Adrenal gland (tissue), 9 donors: ENCODE measurements at regions not wholly inside any gene's neighbourhood (a gene's known extent, or its start where the extent isn't known, plus 50 kb on each side); places are given as distances from the start of the nearest gene placed in this dataset.

ENCODE experiments used
- DNase-seq, 7 donors: peaks; one replicate each; pipeline ENCODE4 v3.0.0-alpha.2; 2019 to 2020
- H3K27ac ChIP-seq, 5 donors: fragments of 200-600 bp; sonication (generic) in 4 of 5; 1 replicate in 3 of 5; 2 replicates in 2 of 5; pipeline versions ENCODE4 v1.5.1 to v1.8.0; 2016 to 2020; ENCODE audit warnings: mild to moderate bottlenecking in 1 of 5
- H3K27me3 ChIP-seq: fragments of 200-600 bp; 2 replicates; pipeline ENCODE4 v1.8.0; 2021
- H3K36me3 ChIP-seq, 2 donors: fragments of 200-600 bp; replicated peaks in 1 of 2; 1 replicate in 1 of 2; 2 replicates in 1 of 2; pipeline versions ENCODE4 v1.5.1 to v1.8.0; 2018 to 2022
- H3K4me1 ChIP-seq, 2 donors: fragments of 200-600 bp; replicated peaks in 1 of 2; 1 replicate in 1 of 2; 2 replicates in 1 of 2; pipeline versions ENCODE4 v1.5.1 to v1.8.0; 2018 to 2021
- H3K4me3 ChIP-seq, 4 donors: fragments of 200-600 bp; sonication (generic) in 3 of 4; one replicate each; pipeline ENCODE4 v1.5.1; 2016 to 2018
- H3K9me3 ChIP-seq, 3 donors: fragments of 200-600 bp; sonication (generic) in 1 of 3; replicated peaks in 1 of 3; 1 replicate in 2 of 3; 2 replicates in 1 of 3; pipeline versions ENCODE4 v1.5.1 to v1.8.0; 2016 to 2021
- POLR2A ChIP-seq, 2 donors: fragments of 450-650 bp; IDR thresholded peaks; one replicate each; pipeline ENCODE4 v1.6.1; 2017; ENCODE audit warnings: antibody characterized with exemption in 2 of 2, mild to moderate bottlenecking in 2 of 2, moderate library complexity in 1 of 2
- WGBS, 4 donors: extraction: QIAGEN DNeasy Blood & Tissue Kit in 2 of 4; methylation state at CpG; one replicate each; pipeline versions ENCODE4 v1.1.5 to v1.1.7; 2013 to 2017; 5-methylcytosine and 5-hydroxymethylcytosine counted together
- intact Hi-C, 2 donors: fragments of 100-400 bp; cut with DNase I; formaldehyde crosslinking; loops; one replicate each; pipeline versions ENCODE4 v1.14.1 to v1.15.0; 2022 to 2023
- TF ChIP-seq, protein P1 (sequence below), 6 experiments: fragments of 450-650 bp in 4 of 6; fragments of 200-600 bp in 2 of 6; sonication (generic) in 1 of 6; IDR thresholded peaks; 1 replicate in 5 of 6; 2 replicates in 1 of 6; pipeline versions ENCODE4 v1.5.1 to v1.8.0; 2016 to 2021; ENCODE audit warnings: antibody characterized with exemption in 6 of 6, mild to moderate bottlenecking in 2 of 6, moderate library complexity in 1 of 6
- donor health status: healthy with polysubstance abuse.
- donor health status: Bipolar disorder and iron deficiency.
- donor health status: DM: yes; HTN: yes; CAD: no.
- donor health status: DM: no; HTN: no; CAD: no.
- donor health status: DM: no; HTN: no; CAD: no.

DNA sequence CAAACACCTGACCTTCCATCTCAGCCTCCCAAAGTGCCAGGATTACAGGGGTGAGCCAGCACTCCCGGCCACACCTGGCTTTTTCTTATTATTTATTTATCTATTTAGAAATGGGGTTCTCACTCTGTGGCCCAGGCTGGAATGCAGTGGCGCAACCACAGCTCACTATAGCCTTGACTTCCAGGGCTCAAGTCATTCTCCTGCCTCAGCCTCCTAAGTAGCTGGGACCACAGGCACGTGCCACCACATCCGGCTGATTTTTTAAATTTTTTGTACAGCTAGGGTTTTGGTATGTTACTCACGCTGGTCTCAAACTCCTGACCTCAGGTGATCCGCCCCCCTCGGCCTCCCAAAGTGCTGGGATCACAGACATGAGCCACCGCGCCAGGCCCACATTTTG lies 56.9 kb upstream of the MYL10 start:
- Histone ChIP-seq H3K27ac (no peak overlapping the region), H3K36me3 (no peaks in the 10 kb centered on the region), H3K9me3 (no peaks in the 10 kb centered on the region), H3K4me1 (peaks cover 11 to 17% of the 10 kb centered on the region in 2 donors), H3K27me3 (no peaks in the 10 kb centered on the region), H3K4me3 (no peak overlapping the region)
- WGBS, 4 donors = 78 to 84% (median 80%) methylated on average over 9 of the region's 9 CpGs
- DNase-seq = no peak
- no peak for TF ChIP-seq POLR2A (IDR thresholded peaks at IDR 0.05)
- TF ChIP-seq, protein P1, sequence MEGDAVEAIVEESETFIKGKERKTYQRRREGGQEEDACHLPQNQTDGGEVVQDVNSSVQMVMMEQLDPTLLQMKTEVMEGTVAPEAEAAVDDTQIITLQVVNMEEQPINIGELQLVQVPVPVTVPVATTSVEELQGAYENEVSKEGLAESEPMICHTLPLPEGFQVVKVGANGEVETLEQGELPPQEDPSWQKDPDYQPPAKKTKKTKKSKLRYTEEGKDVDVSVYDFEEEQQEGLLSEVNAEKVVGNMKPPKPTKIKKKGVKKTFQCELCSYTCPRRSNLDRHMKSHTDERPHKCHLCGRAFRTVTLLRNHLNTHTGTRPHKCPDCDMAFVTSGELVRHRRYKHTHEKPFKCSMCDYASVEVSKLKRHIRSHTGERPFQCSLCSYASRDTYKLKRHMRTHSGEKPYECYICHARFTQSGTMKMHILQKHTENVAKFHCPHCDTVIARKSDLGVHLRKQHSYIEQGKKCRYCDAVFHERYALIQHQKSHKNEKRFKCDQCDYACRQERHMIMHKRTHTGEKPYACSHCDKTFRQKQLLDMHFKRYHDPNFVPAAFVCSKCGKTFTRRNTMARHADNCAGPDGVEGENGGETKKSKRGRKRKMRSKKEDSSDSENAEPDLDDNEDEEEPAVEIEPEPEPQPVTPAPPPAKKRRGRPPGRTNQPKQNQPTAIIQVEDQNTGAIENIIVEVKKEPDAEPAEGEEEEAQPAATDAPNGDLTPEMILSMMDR (IDR thresholded peaks at IDR 0.05) = no peak
- intact Hi-C loops = loop anchor here (5.0 to 10.0 kb wide), 5 partner anchors 81 to 589 kb away; no protein-coding TSS in a partner anchor

GRCh38 chr7:101687081-101687480 lies 58.0 kb upstream of the MYL10 start:
- intact Hi-C loops = loop anchor here (5.0 to 10.0 kb wide), 5 partner anchors 82 to 588 kb away; no protein-coding TSS in a partner anchor
- no peak for TF ChIP-seq POLR2A (IDR thresholded peaks at IDR 0.05)
- TF ChIP-seq, protein P1 (IDR thresholded peaks at IDR 0.05) = no peak
- peak overlapping the region in 1 of 5 donors; percentile 42 for H3K27ac ChIP-seq
- no peaks in the 10 kb centered on the region for H3K36me3 ChIP-seq
- no peak overlapping the region for H3K4me3 ChIP-seq
- DNase-seq = no peak
- H3K27me3 ChIP-seq = no peaks in the 10 kb centered on the region
- 50 to 63% (median 56%) methylated on average over 5 of the region's 5 CpGs for WGBS, 4 donors
- peaks cover 8 to 11% of the 10 kb centered on the region in 2 donors for H3K4me1 ChIP-seq
- H3K9me3 ChIP-seq = no peaks in the 10 kb centered on the region

DNA sequence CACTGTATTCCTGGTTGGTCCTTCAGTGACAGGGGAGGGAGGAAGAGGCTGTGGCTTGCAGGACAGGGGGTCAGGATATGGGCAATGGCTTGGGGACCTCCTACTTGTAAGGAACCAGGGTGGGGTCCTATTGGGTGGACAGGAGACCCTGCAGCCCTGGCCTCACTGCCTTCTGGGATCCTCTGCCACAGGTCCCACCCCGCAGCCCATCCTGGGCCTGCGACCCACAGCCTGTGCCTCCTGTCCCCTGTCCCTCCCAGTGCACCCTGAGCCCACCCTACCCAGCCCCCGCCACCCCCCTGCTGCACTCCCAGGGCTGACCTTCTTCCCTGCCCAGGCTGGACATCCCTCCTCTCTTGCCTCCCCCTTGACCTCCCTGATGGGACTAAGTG lies 58.7 kb upstream of the MYL10 start:
- no peaks in the 10 kb centered on the region for H3K9me3 ChIP-seq
- peaks cover 8 to 11% of the 10 kb centered on the region in 2 donors for H3K4me1 ChIP-seq
- H3K4me3 ChIP-seq = no peak overlapping the region
- H3K36me3 ChIP-seq = no peaks in the 10 kb centered on the region
- no peak for DNase-seq
- 43 to 72% (median 63%) methylated on average over 2 to 3 of the region's 3 CpGs; no CpG with 5 or more reads in 1 of the 4 donors for WGBS, 4 donors
- no peaks in the 10 kb centered on the region for H3K27me3 ChIP-seq
- peak overlapping the region in 1 of 5 donors; percentile 42 for H3K27ac ChIP-seq
- TF ChIP-seq, protein P1 (IDR thresholded peaks at IDR 0.05) = no peak
- no peak for TF ChIP-seq POLR2A (IDR thresholded peaks at IDR 0.05)
- intact Hi-C loops = loop anchor here (2.0 to 10.0 kb wide), 6 partner anchors 83 to 587 kb away; no protein-coding TSS in a partner anchor

DNA sequence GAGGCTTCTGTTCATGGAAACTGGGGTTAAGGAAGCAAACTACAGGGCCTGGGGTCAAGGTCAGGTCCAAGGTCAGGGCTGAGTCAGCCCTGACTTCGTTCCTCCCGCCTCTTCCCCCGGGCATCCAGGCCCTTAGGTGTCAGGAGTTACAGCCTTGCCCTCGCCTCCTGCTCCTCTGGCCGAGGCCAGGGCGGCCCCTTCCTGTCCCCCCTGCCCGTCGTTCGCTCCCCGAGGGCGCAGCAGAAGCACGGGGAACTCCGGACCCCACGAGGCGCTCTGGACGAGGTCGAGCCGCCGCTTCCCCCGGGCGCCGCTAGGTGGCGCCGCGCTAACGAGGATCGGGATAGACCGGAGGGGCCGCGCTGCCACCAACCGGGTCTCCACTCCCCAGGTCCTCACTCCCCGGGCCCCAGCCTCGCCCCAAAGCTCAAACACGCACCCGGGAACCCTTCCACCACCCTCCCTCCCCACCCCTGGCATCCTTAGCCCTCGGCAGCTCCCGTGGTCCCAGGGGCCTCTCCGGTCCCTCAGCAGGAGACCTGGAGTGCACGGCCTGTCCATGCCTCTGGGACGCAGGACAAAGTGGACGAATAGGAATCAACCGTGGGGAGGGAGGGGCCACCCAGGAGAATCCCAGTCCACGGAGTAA lies 59.2 kb upstream of the MYL10 start:
- 0 to 3% (median 3%) methylated on average over 6 to 43 of the region's 43 CpGs; no CpG with 5 or more reads in 1 of the 4 donors for WGBS, 4 donors
- no peaks in the 10 kb centered on the region for H3K9me3 ChIP-seq
- peak; percentile 55 to 86 (median 77) for DNase-seq
- H3K4me3 ChIP-seq = peak overlapping the region in 1 of 4 donors; percentile 46
- peaks cover 8 to 11% of the 10 kb centered on the region in 2 donors for H3K4me1 ChIP-seq
- no peak for TF ChIP-seq POLR2A (IDR thresholded peaks at IDR 0.05)
- TF ChIP-seq, protein P1 (IDR thresholded peaks at IDR 0.05) = peak; percentile 81 to 97 (median 92)
- peak overlapping the region in 2 of 5 donors; percentile 0 to 42 for H3K27ac ChIP-seq
- intact Hi-C loops = loop anchor here (2.0 to 10.0 kb wide), 6 partner anchors 84 to 586 kb away; no protein-coding TSS in a partner anchor
- H3K27me3 ChIP-seq = no peaks in the 10 kb centered on the region
- H3K36me3 ChIP-seq = no peaks in the 10 kb centered on the region
